PC-9 (cell line): ENCODE measurements at regions not wholly inside any gene's neighbourhood (a gene's known extent, or its start where the extent isn't known, plus 50 kb on each side); places are given as distances from the start of the nearest gene placed in this dataset.

ENCODE experiments used
- EZH2 ChIP-seq: fragments of 200-600 bp; sonication (generic); IDR thresholded peaks from 2 replicates; pipeline ENCODE4 v1.8.0; 2017; ENCODE audit warnings: antibody characterized with exemption, low read depth
- TF ChIP-seq, protein P1 (sequence below): fragments of 200-600 bp; sonication (generic); conservative IDR thresholded peaks from 2 replicates; pipeline ENCODE4 v1.6.1; 2017; ENCODE audit warnings: mixed run types, antibody characterized with exemption, mild to moderate bottlenecking, moderate library complexity

DNA sequence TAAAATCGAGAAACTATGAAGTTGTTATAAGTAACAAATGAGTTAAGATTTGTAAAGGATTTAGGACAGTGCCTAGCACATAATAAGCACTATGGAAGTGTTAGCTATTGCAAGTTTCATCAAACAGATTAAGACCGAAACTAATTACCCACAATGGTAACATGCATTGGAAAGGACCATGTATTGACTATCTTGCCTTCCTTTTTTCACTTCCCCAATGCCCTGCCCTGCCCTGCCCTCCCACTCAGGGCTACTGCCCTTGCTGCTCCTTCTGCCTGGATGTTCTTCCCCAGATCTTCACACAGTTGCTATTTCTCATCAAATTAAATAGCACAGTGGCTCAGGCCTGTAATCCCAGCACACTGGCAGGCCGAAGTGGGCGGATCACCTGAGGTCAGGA, 202.1 kb upstream of the PSMD7 start:
- TF ChIP-seq, protein P1, sequence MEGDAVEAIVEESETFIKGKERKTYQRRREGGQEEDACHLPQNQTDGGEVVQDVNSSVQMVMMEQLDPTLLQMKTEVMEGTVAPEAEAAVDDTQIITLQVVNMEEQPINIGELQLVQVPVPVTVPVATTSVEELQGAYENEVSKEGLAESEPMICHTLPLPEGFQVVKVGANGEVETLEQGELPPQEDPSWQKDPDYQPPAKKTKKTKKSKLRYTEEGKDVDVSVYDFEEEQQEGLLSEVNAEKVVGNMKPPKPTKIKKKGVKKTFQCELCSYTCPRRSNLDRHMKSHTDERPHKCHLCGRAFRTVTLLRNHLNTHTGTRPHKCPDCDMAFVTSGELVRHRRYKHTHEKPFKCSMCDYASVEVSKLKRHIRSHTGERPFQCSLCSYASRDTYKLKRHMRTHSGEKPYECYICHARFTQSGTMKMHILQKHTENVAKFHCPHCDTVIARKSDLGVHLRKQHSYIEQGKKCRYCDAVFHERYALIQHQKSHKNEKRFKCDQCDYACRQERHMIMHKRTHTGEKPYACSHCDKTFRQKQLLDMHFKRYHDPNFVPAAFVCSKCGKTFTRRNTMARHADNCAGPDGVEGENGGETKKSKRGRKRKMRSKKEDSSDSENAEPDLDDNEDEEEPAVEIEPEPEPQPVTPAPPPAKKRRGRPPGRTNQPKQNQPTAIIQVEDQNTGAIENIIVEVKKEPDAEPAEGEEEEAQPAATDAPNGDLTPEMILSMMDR, result no peak
- TF ChIP-seq EZH2, result no peak
